OCI-LY7 (cell line): ENCODE measurements at regions not wholly inside any gene's neighbourhood (a gene's known extent, or its start where the extent isn't known, plus 50 kb on each side); places are given as distances from the start of the nearest gene placed in this dataset.

ENCODE experiments used
- CTCF ChIP-seq: fragments of 200-600 bp; sonication (generic); conservative IDR thresholded peaks from 2 replicates; pipeline ENCODE4 v1.5.1; 2014; ENCODE audit warnings: mild to moderate bottlenecking, antibody characterized with exemption, low read length, moderate library complexity, mixed read lengths
- EZH2phosphoT487 ChIP-seq: fragments of 200-600 bp; sonication (generic); IDR thresholded peaks from 2 replicates; pipeline ENCODE4 v1.6.1; 2018; ENCODE audit warnings: low read depth, borderline replicate concordance, mild to moderate bottlenecking, mixed run types, antibody characterized with exemption, low read length, moderate library complexity, mixed read lengths

GRCh38 chr5:67337751-67338150 lies 141.2 kb upstream of the CD180 start:
- TF ChIP-seq CTCF (no peak), EZH2phosphoT487 (no peak)
